ENCODE measurements at regions not wholly inside any gene's neighbourhood (a gene's known extent, or its start where the extent isn't known, plus 50 kb on each side); places are given as distances from the start of the nearest gene placed in this dataset.

DNA sequence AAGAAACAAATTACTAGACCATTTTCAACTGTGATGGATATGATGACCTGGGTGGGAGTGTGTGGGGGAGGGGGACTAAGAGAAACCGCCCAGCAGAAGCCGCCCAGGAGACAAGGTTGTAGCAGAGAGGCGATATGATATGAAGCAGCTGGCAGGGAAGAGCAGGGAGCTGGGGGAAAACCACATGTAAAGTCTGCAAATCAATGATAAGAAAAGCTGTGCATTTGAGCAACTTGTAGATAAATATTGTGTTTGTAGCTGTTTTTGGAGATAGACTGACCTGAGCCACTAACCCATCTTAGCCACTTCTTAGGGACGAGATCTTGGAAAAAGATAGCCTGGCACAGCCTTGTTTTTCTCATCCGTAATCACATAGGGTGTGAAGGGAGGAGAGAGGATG lies 252.6 kb downstream of the SEC23IP start (continued):
- TF ChIP-seq CREBBP (IDR thresholded peaks at IDR 0.05; ENCODE audit: low read depth, low read length) (no peak), NFE2L1 (tag; IDR thresholded peaks at IDR 0.05; ENCODE audit: borderline replicate concordance, low read depth) (no peak), ZNF232 (CRISPR knock-in tag; IDR thresholded peaks at IDR 0.05) (no peak), MIER1 (IDR thresholded peaks at IDR 0.05; ENCODE audit: low read depth) (no peak), ZBTB8A (IDR thresholded peaks at IDR 0.05; ENCODE audit: partially characterized antibody) (no peak), ZBTB7A (IDR thresholded peaks at IDR 0.05; ENCODE audit: borderline replicate concordance, control insufficient read depth, low read depth, low read length) (no peak), MCM7 (IDR thresholded peaks at IDR 0.05) (no peak), HLTF (IDR thresholded peaks at IDR 0.05) (peak; percentile 50; the same call in 1 of the 2 replicates), RBM25 (IDR thresholded peaks at IDR 0.05; ENCODE audit: low read depth, low read length, severe bottlenecking) (no peak), HDAC3 (IDR thresholded peaks at IDR 0.05; ENCODE audit: borderline replicate concordance, partially characterized antibody) (peak; percentile 85), SMAD2 (IDR thresholded peaks at IDR 0.05; ENCODE audit: low read depth, low read length) (no peak)
- TF ChIP-seq, protein P1, sequence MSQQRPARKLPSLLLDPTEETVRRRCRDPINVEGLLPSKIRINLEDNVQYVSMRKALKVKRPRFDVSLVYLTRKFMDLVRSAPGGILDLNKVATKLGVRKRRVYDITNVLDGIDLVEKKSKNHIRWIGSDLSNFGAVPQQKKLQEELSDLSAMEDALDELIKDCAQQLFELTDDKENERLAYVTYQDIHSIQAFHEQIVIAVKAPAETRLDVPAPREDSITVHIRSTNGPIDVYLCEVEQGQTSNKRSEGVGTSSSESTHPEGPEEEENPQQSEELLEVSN (IDR thresholded peaks at IDR 0.05; ENCODE audit: borderline replicate concordance in 1 of 2, extremely low read depth in 1 of 2, insufficient read depth in 1 of 2, insufficient read length in 1 of 2, low read depth in 1 of 2, low read length in 1 of 2, poor library complexity in 1 of 2, severe bottlenecking in 1 of 2) = no peak
- TF ChIP-seq, protein P2, sequence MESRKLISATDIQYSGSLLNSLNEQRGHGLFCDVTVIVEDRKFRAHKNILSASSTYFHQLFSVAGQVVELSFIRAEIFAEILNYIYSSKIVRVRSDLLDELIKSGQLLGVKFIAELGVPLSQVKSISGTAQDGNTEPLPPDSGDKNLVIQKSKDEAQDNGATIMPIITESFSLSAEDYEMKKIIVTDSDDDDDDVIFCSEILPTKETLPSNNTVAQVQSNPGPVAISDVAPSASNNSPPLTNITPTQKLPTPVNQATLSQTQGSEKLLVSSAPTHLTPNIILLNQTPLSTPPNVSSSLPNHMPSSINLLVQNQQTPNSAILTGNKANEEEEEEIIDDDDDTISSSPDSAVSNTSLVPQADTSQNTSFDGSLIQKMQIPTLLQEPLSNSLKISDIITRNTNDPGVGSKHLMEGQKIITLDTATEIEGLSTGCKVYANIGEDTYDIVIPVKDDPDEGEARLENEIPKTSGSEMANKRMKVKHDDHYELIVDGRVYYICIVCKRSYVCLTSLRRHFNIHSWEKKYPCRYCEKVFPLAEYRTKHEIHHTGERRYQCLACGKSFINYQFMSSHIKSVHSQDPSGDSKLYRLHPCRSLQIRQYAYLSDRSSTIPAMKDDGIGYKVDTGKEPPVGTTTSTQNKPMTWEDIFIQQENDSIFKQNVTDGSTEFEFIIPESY (CRISPR knock-in tag; IDR thresholded peaks at IDR 0.05) = no peak
- TF ChIP-seq, protein P3, sequence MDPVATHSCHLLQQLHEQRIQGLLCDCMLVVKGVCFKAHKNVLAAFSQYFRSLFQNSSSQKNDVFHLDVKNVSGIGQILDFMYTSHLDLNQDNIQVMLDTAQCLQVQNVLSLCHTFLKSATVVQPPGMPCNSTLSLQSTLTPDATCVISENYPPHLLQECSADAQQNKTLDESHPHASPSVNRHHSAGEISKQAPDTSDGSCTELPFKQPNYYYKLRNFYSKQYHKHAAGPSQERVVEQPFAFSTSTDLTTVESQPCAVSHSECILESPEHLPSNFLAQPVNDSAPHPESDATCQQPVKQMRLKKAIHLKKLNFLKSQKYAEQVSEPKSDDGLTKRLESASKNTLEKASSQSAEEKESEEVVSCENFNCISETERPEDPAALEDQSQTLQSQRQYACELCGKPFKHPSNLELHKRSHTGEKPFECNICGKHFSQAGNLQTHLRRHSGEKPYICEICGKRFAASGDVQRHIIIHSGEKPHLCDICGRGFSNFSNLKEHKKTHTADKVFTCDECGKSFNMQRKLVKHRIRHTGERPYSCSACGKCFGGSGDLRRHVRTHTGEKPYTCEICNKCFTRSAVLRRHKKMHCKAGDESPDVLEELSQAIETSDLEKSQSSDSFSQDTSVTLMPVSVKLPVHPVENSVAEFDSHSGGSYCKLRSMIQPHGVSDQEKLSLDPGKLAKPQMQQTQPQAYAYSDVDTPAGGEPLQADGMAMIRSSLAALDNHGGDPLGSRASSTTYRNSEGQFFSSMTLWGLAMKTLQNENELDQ (CRISPR knock-in tag; IDR thresholded peaks at IDR 0.05; ENCODE audit: borderline replicate concordance) = no peak
- TF ChIP-seq, protein P4, sequence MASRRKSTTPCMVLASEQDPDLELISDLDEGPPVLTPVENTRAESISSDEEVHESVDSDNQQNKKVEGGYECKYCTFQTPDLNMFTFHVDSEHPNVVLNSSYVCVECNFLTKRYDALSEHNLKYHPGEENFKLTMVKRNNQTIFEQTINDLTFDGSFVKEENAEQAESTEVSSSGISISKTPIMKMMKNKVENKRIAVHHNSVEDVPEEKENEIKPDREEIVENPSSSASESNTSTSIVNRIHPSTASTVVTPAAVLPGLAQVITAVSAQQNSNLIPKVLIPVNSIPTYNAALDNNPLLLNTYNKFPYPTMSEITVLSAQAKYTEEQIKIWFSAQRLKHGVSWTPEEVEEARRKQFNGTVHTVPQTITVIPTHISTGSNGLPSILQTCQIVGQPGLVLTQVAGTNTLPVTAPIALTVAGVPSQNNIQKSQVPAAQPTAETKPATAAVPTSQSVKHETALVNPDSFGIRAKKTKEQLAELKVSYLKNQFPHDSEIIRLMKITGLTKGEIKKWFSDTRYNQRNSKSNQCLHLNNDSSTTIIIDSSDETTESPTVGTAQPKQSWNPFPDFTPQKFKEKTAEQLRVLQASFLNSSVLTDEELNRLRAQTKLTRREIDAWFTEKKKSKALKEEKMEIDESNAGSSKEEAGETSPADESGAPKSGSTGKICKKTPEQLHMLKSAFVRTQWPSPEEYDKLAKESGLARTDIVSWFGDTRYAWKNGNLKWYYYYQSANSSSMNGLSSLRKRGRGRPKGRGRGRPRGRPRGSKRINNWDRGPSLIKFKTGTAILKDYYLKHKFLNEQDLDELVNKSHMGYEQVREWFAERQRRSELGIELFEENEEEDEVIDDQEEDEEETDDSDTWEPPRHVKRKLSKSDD (conservative IDR thresholded peaks at IDR 0.05; ENCODE audit: low read length) = no peak
- TF ChIP-seq, protein P5, sequence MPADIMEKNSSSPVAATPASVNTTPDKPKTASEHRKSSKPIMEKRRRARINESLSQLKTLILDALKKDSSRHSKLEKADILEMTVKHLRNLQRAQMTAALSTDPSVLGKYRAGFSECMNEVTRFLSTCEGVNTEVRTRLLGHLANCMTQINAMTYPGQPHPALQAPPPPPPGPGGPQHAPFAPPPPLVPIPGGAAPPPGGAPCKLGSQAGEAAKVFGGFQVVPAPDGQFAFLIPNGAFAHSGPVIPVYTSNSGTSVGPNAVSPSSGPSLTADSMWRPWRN (IDR thresholded peaks at IDR 0.05; ENCODE audit: low read depth) = peak; percentile 92
- TF ChIP-seq, protein P6, sequence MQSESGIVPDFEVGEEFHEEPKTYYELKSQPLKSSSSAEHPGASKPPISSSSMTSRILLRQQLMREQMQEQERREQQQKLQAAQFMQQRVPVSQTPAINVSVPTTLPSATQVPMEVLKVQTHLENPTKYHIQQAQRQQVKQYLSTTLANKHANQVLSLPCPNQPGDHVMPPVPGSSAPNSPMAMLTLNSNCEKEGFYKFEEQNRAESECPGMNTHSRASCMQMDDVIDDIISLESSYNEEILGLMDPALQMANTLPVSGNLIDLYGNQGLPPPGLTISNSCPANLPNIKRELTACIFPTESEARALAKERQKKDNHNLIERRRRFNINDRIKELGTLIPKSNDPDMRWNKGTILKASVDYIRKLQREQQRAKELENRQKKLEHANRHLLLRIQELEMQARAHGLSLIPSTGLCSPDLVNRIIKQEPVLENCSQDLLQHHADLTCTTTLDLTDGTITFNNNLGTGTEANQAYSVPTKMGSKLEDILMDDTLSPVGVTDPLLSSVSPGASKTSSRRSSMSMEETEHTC (IDR thresholded peaks at IDR 0.05) = no peak
